HCT116 (cell line): ENCODE measurements at regions not wholly inside any gene's neighbourhood (a gene's known extent, or its start where the extent isn't known, plus 50 kb on each side); places are given as distances from the start of the nearest gene placed in this dataset.
"Not testable (repeated sequence)": the region's sequence is repeated elsewhere in the genome, so short reads cannot be mapped to it uniquely, and the experiment has no call there.

Source experiments
- ATAC-seq: fragments of 200-7000 bp; cut with Tn5 transposase; 2 replicates; pipeline ENCODE4 v1.9.1; 2020; ENCODE audit warnings: mild to moderate bottlenecking, moderate library complexity
- BruUV-seq: library from RNA; stranded (reverse); fragments of 400-500 nt; replicated peaks from 2 replicates; lab custom pipeline; 2021; lab: Mats Ljungman, UMichigan
- CTCF ChIA-PET: fragments of 300-600 bp; sonication (Branson Sonifier 250); formaldehyde crosslinking; loops from one replicate; lab custom pipeline; 2021; ENCODE audit warnings: antibody characterized with exemption; lab: Charles Lee
- POLR2A ChIA-PET: fragments of 300-600, 350-600 bp; sonication (Branson Sonifier 250); formaldehyde crosslinking; loops from one replicate; lab custom pipeline; 2021; ENCODE audit warnings: antibody characterized with exemption; lab: Charles Lee
- RAD21 ChIA-PET, 2 experiments: fragments of 300-600 bp; sonication (Branson Sonifier 250); formaldehyde crosslinking; loops; one replicate each; lab custom pipeline; 2023; ENCODE audit warnings: low total read pairs in 2 of 2; ENCODE audit not compliant: uncharacterized antibody in 2 of 2, unreplicated experiment in 2 of 2, low non-redundant PET in 1 of 2; lab: Charles Lee
- DNase-seq: peaks from one replicate; pipeline ENCODE4 v3.0.0-alpha.2; 2010; ENCODE audit warnings: low read depth, low spot score
- H2AFZ ChIP-seq: fragments of 200-600 bp; shearing (Covaris generic), sonication (generic); 2 replicates; pipeline ENCODE4 v1.6.1; 2017; ENCODE audit warnings: low read depth, mixed run types, mixed read lengths, antibody characterized with exemption, low read length; ENCODE audit not compliant: poor library complexity, severe bottlenecking
- H3K27ac ChIP-seq: 2 replicates; pipeline ENCODE4 v1.5.1; 2012; ENCODE audit warnings: low read depth, low read length
- H3K27me3 ChIP-seq: fragments of 200-600 bp; sonication (generic); 2 replicates; pipeline ENCODE4 v1.6.1; 2016; ENCODE audit warnings: mixed run types, low read length, mixed read lengths; ENCODE audit not compliant: insufficient read depth
- H3K36me3 ChIP-seq, 2 experiments: fragments of 200-500 bp in 1 of 2; fragments of 200-600 bp in 1 of 2; sonication (Bioruptor generic) in 1 of 2; sonication (generic) in 1 of 2; 2 replicates each; pipeline versions ENCODE4 v1.5.1 to v1.6.1; 2014 to 2016; ENCODE audit warnings: low read length in 2 of 2, inconsistent platforms in 1 of 2, mixed read lengths in 1 of 2, mixed run types in 1 of 2; ENCODE audit not compliant: insufficient read depth in 2 of 2, control insufficient read depth in 1 of 2
- H3K4me1 ChIP-seq, 2 experiments: fragments of 200-600 bp in 1 of 2; sonication (generic) in 1 of 2; 2 replicates each; pipeline versions ENCODE4 v1.5.1 to v1.6.1; 2012 to 2017; ENCODE audit warnings: low read length in 2 of 2, inconsistent platforms in 1 of 2, mild to moderate bottlenecking in 1 of 2, mixed read lengths in 1 of 2, mixed run types in 1 of 2, moderate library complexity in 1 of 2; ENCODE audit not compliant: insufficient read depth in 2 of 2, control insufficient read depth in 1 of 2
- H3K4me2 ChIP-seq: fragments of 200-600 bp; sonication (generic); 2 replicates; pipeline ENCODE4 v1.6.1; 2017; ENCODE audit warnings: mixed run types, low read length, mixed read lengths
- H3K4me3 ChIP-seq, 2 experiments: fragments of 200-600 bp in 1 of 2; sonication (generic) in 1 of 2; replicated peaks in 1 of 2; 2 replicates each; pipeline ENCODE4 v1.5.1; 2011 to 2016; ENCODE audit warnings: low read length in 2 of 2, control low read depth in 1 of 2, low read depth in 1 of 2, mild to moderate bottlenecking in 1 of 2, mixed read lengths in 1 of 2, mixed run types in 1 of 2
- H3K79me2 ChIP-seq: fragments of 200-600 bp; sonication (generic); 2 replicates; pipeline ENCODE4 v1.6.1; 2017; ENCODE audit warnings: mild to moderate bottlenecking, mixed run types, low read length, moderate library complexity, mixed read lengths; ENCODE audit not compliant: insufficient read depth
- H3K9ac ChIP-seq: fragments of 200-600 bp; sonication (generic); 2 replicates; pipeline ENCODE4 v1.6.1; 2016; ENCODE audit warnings: low read length, mixed read lengths
- H3K9me2 ChIP-seq: fragments of 200-600 bp; sonication (generic), shearing (Covaris generic); 2 replicates; pipeline ENCODE4 v1.6.1; 2017; ENCODE audit warnings: mixed run types, mild to moderate bottlenecking, moderate library complexity; ENCODE audit not compliant: insufficient read depth
- H3K9me3 ChIP-seq, 2 experiments: fragments of 200-500 bp in 1 of 2; fragments of 200-600 bp in 1 of 2; sonication (Bioruptor generic) in 1 of 2; sonication (generic) in 1 of 2; 2 replicates each; pipeline ENCODE4 v1.6.1; 2014 to 2017; ENCODE audit warnings: low read length in 2 of 2, mixed read lengths in 2 of 2, inconsistent platforms in 1 of 2, low read depth in 1 of 2, mild to moderate bottlenecking in 1 of 2, mixed run types in 1 of 2, moderate library complexity in 1 of 2; ENCODE audit not compliant: control insufficient read depth in 1 of 2, insufficient read depth in 1 of 2
- H4K20me1 ChIP-seq: fragments of 200-600 bp; sonication (generic), shearing (Covaris generic); 2 replicates; pipeline ENCODE4 v1.6.1; 2017; ENCODE audit warnings: mixed run types, mild to moderate bottlenecking, moderate library complexity; ENCODE audit not compliant: insufficient read depth
- ATF3 ChIP-seq: IDR thresholded peaks from 2 replicates; pipeline ENCODE4 v1.6.1; 2012
- EGR1 ChIP-seq: IDR thresholded peaks from 2 replicates; pipeline ENCODE4 v1.6.1; 2012; ENCODE audit warnings: low read depth
- EZH2phosphoT487 ChIP-seq: fragments of 200-600 bp; IDR thresholded peaks from 2 replicates; pipeline ENCODE4 v1.6.1; 2018; ENCODE audit warnings: antibody characterized with exemption, borderline replicate concordance
- POLR2A ChIP-seq: IDR thresholded peaks from 2 replicates; pipeline ENCODE4 v1.7.0; 2011; ENCODE audit warnings: borderline replicate concordance; ENCODE audit not compliant: insufficient read depth, insufficient read length; ENCODE audit errors: extremely low read depth
- POLR2AphosphoS5 ChIP-seq: IDR thresholded peaks from 2 replicates; pipeline ENCODE4 v1.6.1; 2011; ENCODE audit warnings: mild to moderate bottlenecking, low read depth, low read length, moderate library complexity
- SIN3A ChIP-seq: IDR thresholded peaks from 2 replicates; pipeline ENCODE4 v1.6.1; 2012; ENCODE audit warnings: low read depth
- SP1 ChIP-seq: IDR thresholded peaks from 2 replicates; pipeline ENCODE4 v1.6.1; 2012; ENCODE audit warnings: low read depth
- SRF ChIP-seq: IDR thresholded peaks from 2 replicates; pipeline ENCODE4 v1.6.1; 2012; ENCODE audit warnings: low read depth
- TCF7L2 ChIP-seq: IDR thresholded peaks from 2 replicates; pipeline ENCODE4 v1.7.0; 2011; ENCODE audit warnings: borderline replicate concordance, inconsistent platforms; ENCODE audit not compliant: insufficient read depth, insufficient read length; ENCODE audit errors: extremely low read depth
- YY1 ChIP-seq: IDR thresholded peaks from 2 replicates; pipeline ENCODE4 v1.6.1; 2011; ENCODE audit warnings: low read length, low read depth, moderate library complexity, mild to moderate bottlenecking; ENCODE audit not compliant: insufficient replicate concordance; ENCODE audit errors: extremely low read depth
- ZBTB33 ChIP-seq: IDR thresholded peaks from 2 replicates; pipeline ENCODE4 v1.6.1; 2011; ENCODE audit warnings: mild to moderate bottlenecking, low read length, moderate library complexity; ENCODE audit not compliant: insufficient replicate concordance; ENCODE audit errors: extremely low read depth
- ZFX ChIP-seq: fragments of 450-650 bp; IDR thresholded peaks from 2 replicates; pipeline ENCODE4 v1.6.1; 2017
- intact Hi-C: fragments of 100-400 bp; cut with micrococcal nuclease; formaldehyde crosslinking; loops from 2 replicates; pipeline ENCODE4 v1.10.0; 2022
- TF ChIP-seq, protein P1 (sequence below): IDR thresholded peaks from 2 replicates; pipeline ENCODE4 v1.6.1; 2012

DNA sequence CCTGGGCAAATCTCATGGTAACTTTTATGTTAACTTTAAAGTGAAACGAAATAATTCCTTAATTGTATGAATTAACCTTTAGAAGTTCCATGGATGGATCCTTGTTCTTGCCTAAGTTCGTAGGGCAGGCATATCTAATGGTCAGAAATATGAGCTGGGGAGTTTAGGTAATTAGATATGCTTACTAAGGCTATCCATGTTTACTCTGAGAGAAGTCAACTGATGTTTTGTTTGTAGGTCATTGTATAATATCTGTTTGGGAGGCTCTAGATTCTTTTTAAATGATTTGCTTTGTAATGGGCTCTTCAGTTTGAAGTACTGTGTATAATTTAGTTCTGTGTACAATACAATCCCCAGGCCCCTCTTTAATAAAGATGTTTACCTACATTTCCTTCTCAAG is 117.0 kb downstream of the DCK start:
- RAD21 ChIA-PET, result no interaction called here

DNA sequence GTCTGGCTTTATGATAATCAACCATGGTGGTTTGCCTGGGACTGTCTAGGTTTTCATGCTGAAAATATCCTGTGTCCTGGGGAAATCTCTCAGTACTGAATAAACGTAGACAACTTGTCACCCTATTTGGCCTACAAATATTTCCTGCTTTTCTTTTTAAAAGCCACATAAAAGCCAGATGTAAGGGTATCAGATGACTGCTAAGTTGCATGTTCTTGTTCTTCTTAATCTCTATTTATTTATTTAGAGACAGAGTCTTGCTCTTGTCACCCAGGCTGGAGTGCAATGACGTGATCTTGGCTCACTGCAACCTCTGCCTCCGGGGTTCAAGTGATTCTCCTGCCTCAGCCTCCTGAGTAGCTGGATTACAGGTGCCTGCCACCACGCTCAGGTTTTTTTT is 117.7 kb downstream of the DCK start:
- H3K9me3 ChIP-seq, H3K9me2 ChIP-seq, POLR2A ChIA-PET, BruUV-seq, H4K20me1 ChIP-seq, H3K36me3 ChIP-seq, H3K4me3 ChIP-seq, H2AFZ ChIP-seq, H3K79me2 ChIP-seq, ATAC-seq, H3K4me1 ChIP-seq, H3K27ac ChIP-seq, H3K4me2 ChIP-seq, intact Hi-C loops, H3K27me3 ChIP-seq, H3K9ac ChIP-seq, RAD21 ChIA-PET, DNase-seq: not testable (repeated sequence)
- CTCF ChIA-PET, result interaction anchor here (0.6 kb wide), 1 partner anchor 1912 kb away, joined by 3 read pairs; no protein-coding TSS in a partner anchor

More for the DNA sequence above, 117.0 kb downstream of the DCK start:
- ChIA-PET POLR2A (no interaction called here), CTCF (no interaction called here)
- H3K27me3 ChIP-seq, result no peaks in the 10 kb centered on the region
- intact Hi-C loops, result no loop called here
- no peaks in the 10 kb centered on the region for H3K4me1 ChIP-seq
- H3K9me2 ChIP-seq, result no peaks in the 10 kb centered on the region
- H3K36me3 ChIP-seq, result no peaks in the 10 kb centered on the region
- no peak for ATAC-seq
- BruUV-seq, result no TSS peak
- no peaks in the 10 kb centered on the region for H4K20me1 ChIP-seq
- H3K79me2 ChIP-seq, result no peaks in the 10 kb centered on the region
- no peak overlapping the region for H3K27ac ChIP-seq
- H3K9ac ChIP-seq, result no peak overlapping the region
- no peak for DNase-seq
- H3K4me3 ChIP-seq, result no peak overlapping the region
- H3K4me2 ChIP-seq, result no peak overlapping the region
- no peaks in the 10 kb centered on the region for H3K9me3 ChIP-seq
- TF ChIP-seq ATF3 (no peak), EZH2phosphoT487 (no peak), TCF7L2 (no peak), SIN3A (no peak), POLR2A (no peak), ZBTB33 (no peak), POLR2AphosphoS5 (no peak), SRF (no peak), SP1 (no peak), EGR1 (no peak), YY1 (no peak), ZFX (no peak)
- TF ChIP-seq, protein P1, sequence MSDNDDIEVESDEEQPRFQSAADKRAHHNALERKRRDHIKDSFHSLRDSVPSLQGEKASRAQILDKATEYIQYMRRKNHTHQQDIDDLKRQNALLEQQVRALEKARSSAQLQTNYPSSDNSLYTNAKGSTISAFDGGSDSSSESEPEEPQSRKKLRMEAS, result no peak
- no peak overlapping the region for H2AFZ ChIP-seq
